SU-DHL-6 (cell line): ENCODE measurements at regions not wholly inside any gene's neighbourhood (a gene's known extent, or its start where the extent isn't known, plus 50 kb on each side); places are given as distances from the start of the nearest gene placed in this dataset.

Source experiments
- EZH2phosphoT487 ChIP-seq: fragments of 200-600 bp; sonication (generic), shearing (Covaris generic); conservative IDR thresholded peaks from 2 replicates; pipeline ENCODE4 v1.6.1; 2018; ENCODE audit warnings: mild to moderate bottlenecking, antibody characterized with exemption, low read length, moderate library complexity, mixed read lengths
- TF ChIP-seq, protein P1 (sequence below): fragments of 200-600 bp; sonication (generic); IDR thresholded peaks from one replicate; pipeline ENCODE4 v1.5.1; 2017; ENCODE audit warnings: antibody characterized with exemption, mild to moderate bottlenecking, low read length, moderate library complexity; ENCODE audit not compliant: insufficient read depth, poor library complexity, severe bottlenecking

DNA sequence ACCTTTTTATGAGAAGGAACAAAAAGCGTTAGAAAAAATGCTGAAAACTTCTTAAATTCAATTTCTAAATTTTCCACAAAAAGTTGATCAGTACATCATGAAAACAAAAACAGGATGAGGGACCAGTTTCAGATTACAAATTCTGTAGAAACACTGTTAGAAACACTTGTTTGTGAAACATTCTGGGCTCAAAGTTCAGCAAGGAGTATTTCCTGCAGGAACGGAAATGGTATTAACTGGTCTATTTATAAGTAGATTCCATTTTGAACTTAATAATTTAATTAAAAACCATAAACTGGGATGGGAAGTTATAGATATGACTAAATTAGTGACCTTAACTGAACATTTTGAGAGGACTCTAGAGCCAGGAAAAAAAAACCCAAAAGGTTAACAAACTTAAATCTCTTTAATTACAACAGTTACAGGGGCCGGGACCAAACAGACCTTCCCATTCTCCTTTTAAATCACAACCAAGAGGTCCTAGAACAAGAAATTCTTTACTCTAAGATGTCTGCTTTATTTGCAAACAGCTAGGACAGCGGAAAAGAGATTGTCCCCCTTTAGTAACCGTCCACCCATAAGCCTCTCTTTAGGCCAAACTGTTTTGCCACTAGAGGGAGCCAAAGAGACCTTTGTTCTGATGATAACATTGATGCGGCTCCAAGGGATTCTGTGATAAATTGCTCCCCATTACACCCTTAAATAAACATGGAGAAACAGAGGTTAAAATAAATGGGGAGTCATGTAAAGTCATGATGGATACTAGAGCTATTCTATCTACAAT lies 69.0 kb upstream of the RERGL start:
- TF ChIP-seq, protein P1, sequence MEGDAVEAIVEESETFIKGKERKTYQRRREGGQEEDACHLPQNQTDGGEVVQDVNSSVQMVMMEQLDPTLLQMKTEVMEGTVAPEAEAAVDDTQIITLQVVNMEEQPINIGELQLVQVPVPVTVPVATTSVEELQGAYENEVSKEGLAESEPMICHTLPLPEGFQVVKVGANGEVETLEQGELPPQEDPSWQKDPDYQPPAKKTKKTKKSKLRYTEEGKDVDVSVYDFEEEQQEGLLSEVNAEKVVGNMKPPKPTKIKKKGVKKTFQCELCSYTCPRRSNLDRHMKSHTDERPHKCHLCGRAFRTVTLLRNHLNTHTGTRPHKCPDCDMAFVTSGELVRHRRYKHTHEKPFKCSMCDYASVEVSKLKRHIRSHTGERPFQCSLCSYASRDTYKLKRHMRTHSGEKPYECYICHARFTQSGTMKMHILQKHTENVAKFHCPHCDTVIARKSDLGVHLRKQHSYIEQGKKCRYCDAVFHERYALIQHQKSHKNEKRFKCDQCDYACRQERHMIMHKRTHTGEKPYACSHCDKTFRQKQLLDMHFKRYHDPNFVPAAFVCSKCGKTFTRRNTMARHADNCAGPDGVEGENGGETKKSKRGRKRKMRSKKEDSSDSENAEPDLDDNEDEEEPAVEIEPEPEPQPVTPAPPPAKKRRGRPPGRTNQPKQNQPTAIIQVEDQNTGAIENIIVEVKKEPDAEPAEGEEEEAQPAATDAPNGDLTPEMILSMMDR: peak; percentile 74
- TF ChIP-seq EZH2phosphoT487: no peak
